H1 (cell line): ENCODE measurements at regions not wholly inside any gene's neighbourhood (a gene's known extent, or its start where the extent isn't known, plus 50 kb on each side); places are given as distances from the start of the nearest gene placed in this dataset.

ENCODE experiments used
- CTCF ChIA-PET: fragments of 300-600 bp; sonication (Branson Sonifier 250); formaldehyde crosslinking; loops from one replicate; lab custom pipeline; 2021; ENCODE audit not compliant: partially characterized antibody; lab: Charles Lee
- POLR2A ChIA-PET: fragments of 300-600 bp; sonication (Branson Sonifier 250); formaldehyde crosslinking; loops from one replicate; lab custom pipeline; 2021; ENCODE audit warnings: inconsistent platforms; ENCODE audit not compliant: partially characterized antibody; lab: Charles Lee
- DNase-seq, 2 experiments: peaks; one replicate each; pipeline versions ENCODE4 v3.0.0 to v3.0.0-alpha.2; 2010 to 2022; ENCODE audit warnings: low spot score in 2 of 2, low read depth in 1 of 2, mixed read lengths in 1 of 2
- FAIRE-seq: peaks from 2 replicates; lab custom pipeline; 2011; peaks lifted over from hg19 to GRCh38; lab: Jason Lieb, UNC
- H2AFZ ChIP-seq: 2 replicates; pipeline ENCODE4 v1.8.1; 2012; ENCODE audit warnings: low read length, inconsistent platforms
- H2AK5ac ChIP-seq: 2 replicates; pipeline ENCODE4 v1.6.1; 2013; ENCODE audit warnings: low read depth, low read length
- H2BK120ac ChIP-seq: replicated peaks from 2 replicates; pipeline ENCODE3; 2013; ENCODE audit warnings: low read depth, low read length, inconsistent platforms
- H2BK12ac ChIP-seq: 2 replicates; pipeline ENCODE4 v1.6.1; 2013; ENCODE audit warnings: low read depth, low read length
- H2BK15ac ChIP-seq: 2 replicates; pipeline ENCODE4 v1.6.1; 2013; ENCODE audit warnings: low read length
- H2BK20ac ChIP-seq: 2 replicates; pipeline ENCODE4 v1.6.1; 2013; ENCODE audit warnings: low read length
- H2BK5ac ChIP-seq: 2 replicates; pipeline ENCODE4 v1.6.1; 2013; ENCODE audit warnings: low read depth, low read length
- H3K14ac ChIP-seq: 2 replicates; pipeline ENCODE4 v1.6.1; 2013; ENCODE audit warnings: inconsistent platforms; ENCODE audit not compliant: insufficient read length
- H3K18ac ChIP-seq: 2 replicates; pipeline ENCODE4 v1.6.1; 2013; ENCODE audit warnings: low read length; ENCODE audit errors: extremely low read depth
- H3K23ac ChIP-seq: 2 replicates; pipeline ENCODE4 v1.6.1; 2013; ENCODE audit warnings: inconsistent platforms; ENCODE audit not compliant: insufficient read length
- H3K23me2 ChIP-seq: 2 replicates; pipeline ENCODE4 v1.6.1; 2013; ENCODE audit warnings: low read depth, low read length
- H3K27ac ChIP-seq: 2 replicates; pipeline ENCODE4 v1.6.1; 2011; ENCODE audit warnings: low read depth, low read length, inconsistent platforms
- H3K27me3 ChIP-seq, 4 experiments: replicated peaks in 1 of 4; 1 replicate in 1 of 4; 2 replicates in 3 of 4; pipeline versions ENCODE4 v1.6.1 to v1.8.1; 2011 to 2013; ENCODE audit warnings: low read length in 3 of 4, mild to moderate bottlenecking in 3 of 4, inconsistent platforms in 2 of 4, mixed read lengths in 2 of 4, moderate library complexity in 1 of 4; ENCODE audit not compliant: control insufficient read depth in 3 of 4, insufficient read depth in 3 of 4; ENCODE audit errors: extremely low read depth in 1 of 4
- H3K36me3 ChIP-seq, 4 experiments: 2 replicates each; pipeline versions ENCODE4 v1.6.1 to v1.8.1; 2011 to 2013; ENCODE audit warnings: mild to moderate bottlenecking in 4 of 4, low read length in 3 of 4, moderate library complexity in 2 of 4, control low read depth in 1 of 4, inconsistent platforms in 1 of 4; ENCODE audit not compliant: insufficient read depth in 4 of 4, control insufficient read depth in 2 of 4
- H3K4ac ChIP-seq: replicated peaks from 2 replicates; pipeline ENCODE3; 2013; ENCODE audit warnings: low read length, low read depth, mixed read lengths, inconsistent platforms; ENCODE audit not compliant: insufficient read length
- H3K4me1 ChIP-seq, 4 experiments: replicated peaks in 1 of 4; 1 replicate in 1 of 4; 2 replicates in 3 of 4; pipeline versions ENCODE4 v1.6.1 to v1.8.1; 2011 to 2013; ENCODE audit warnings: low read length in 3 of 4, inconsistent platforms in 2 of 4, mixed read lengths in 1 of 4; ENCODE audit not compliant: insufficient read depth in 4 of 4, control insufficient read depth in 3 of 4
- H3K4me2 ChIP-seq, 2 experiments: 2 replicates each; pipeline versions ENCODE4 v1.6.1 to v1.8.1; 2011 to 2013; ENCODE audit warnings: low read depth in 2 of 2, low read length in 2 of 2, control low read depth in 1 of 2, inconsistent platforms in 1 of 2, mild to moderate bottlenecking in 1 of 2; ENCODE audit not compliant: insufficient read depth in 1 of 2
- H3K4me3 ChIP-seq, 4 experiments: fragments of 200-600, 300-600 bp in 1 of 4; sonication (generic), shearing (Covaris generic), sonication (Bioruptor Twin) in 1 of 4; 2 replicates each; pipeline versions ENCODE4 v1.5.1 to v1.8.1; 2011 to 2016; ENCODE audit warnings: low read length in 4 of 4, low read depth in 3 of 4, control low read depth in 2 of 4, inconsistent platforms in 2 of 4, mild to moderate bottlenecking in 2 of 4, mixed read lengths in 1 of 4, moderate library complexity in 1 of 4; ENCODE audit not compliant: insufficient read depth in 2 of 4; ENCODE audit errors: extremely low read depth in 1 of 4
- H3K56ac ChIP-seq: replicated peaks from 2 replicates; pipeline ENCODE3; 2013; ENCODE audit warnings: low read depth, mild to moderate bottlenecking, mixed read lengths, low read length, inconsistent platforms; ENCODE audit not compliant: insufficient read length
- H3K79me1 ChIP-seq: 2 replicates; pipeline ENCODE4 v1.6.1; 2013; ENCODE audit warnings: low read depth, low read length, control low read depth
- H3K79me2 ChIP-seq, 2 experiments: 2 replicates each; pipeline versions ENCODE4 v1.6.1 to v1.8.1; 2012 to 2013; ENCODE audit warnings: low read length in 2 of 2, mild to moderate bottlenecking in 2 of 2, inconsistent platforms in 1 of 2; ENCODE audit not compliant: insufficient read depth in 2 of 2, control insufficient read depth in 1 of 2
- H3K9ac ChIP-seq, 4 experiments: replicated peaks in 1 of 4; 1 replicate in 1 of 4; 2 replicates in 3 of 4; pipeline versions ENCODE4 v1.6.1 to v1.8.1; 2011 to 2013; ENCODE audit warnings: low read depth in 3 of 4, low read length in 3 of 4, control low read depth in 2 of 4, mild to moderate bottlenecking in 2 of 4, moderate library complexity in 2 of 4, inconsistent platforms in 1 of 4; ENCODE audit errors: extremely low read depth in 1 of 4
- H3K9me3 ChIP-seq, 2 experiments: 2 replicates each; pipeline versions ENCODE4 v1.6.1 to v1.8.1; 2012 to 2013; ENCODE audit warnings: mild to moderate bottlenecking in 2 of 2, moderate library complexity in 2 of 2, control low read depth in 1 of 2, inconsistent platforms in 1 of 2, low read depth in 1 of 2, low read length in 1 of 2, mixed read lengths in 1 of 2; ENCODE audit not compliant: insufficient read depth in 2 of 2
- H4K20me1 ChIP-seq, 2 experiments: replicated peaks in 1 of 2; 2 replicates each; pipeline versions ENCODE3 to v1.8.1; 2011 to 2013; ENCODE audit warnings: inconsistent platforms in 2 of 2, low read length in 2 of 2, mild to moderate bottlenecking in 1 of 2; ENCODE audit not compliant: insufficient read depth in 2 of 2, control insufficient read depth in 1 of 2
- H4K5ac ChIP-seq: 2 replicates; pipeline ENCODE4 v1.6.1; 2013; ENCODE audit warnings: low read length, low read depth, mixed read lengths, inconsistent platforms; ENCODE audit not compliant: insufficient read length
- H4K8ac ChIP-seq: 2 replicates; pipeline ENCODE4 v1.8.0; 2013; ENCODE audit warnings: mild to moderate bottlenecking, moderate library complexity, low read length, inconsistent platforms; ENCODE audit not compliant: insufficient read depth; ENCODE audit errors: extremely low read depth
- H4K91ac ChIP-seq: replicated peaks from 2 replicates; pipeline ENCODE3; 2013; ENCODE audit warnings: low read length, mixed read lengths, inconsistent platforms; ENCODE audit not compliant: insufficient read length
- BACH1 ChIP-seq: IDR thresholded peaks from 2 replicates; pipeline ENCODE4 v1.6.1; 2012; ENCODE audit warnings: low read length, improper control_type of control experiment
- E2F6 ChIP-seq: IDR thresholded peaks from 2 replicates; pipeline ENCODE4 v1.6.1; 2012; ENCODE audit warnings: inconsistent platforms
- HDAC2 ChIP-seq, 2 experiments: fragments of 300-600 bp in 1 of 2; sonication (generic) in 1 of 2; IDR thresholded peaks; 2 replicates each; pipeline ENCODE4 v1.6.1; 2011 to 2012; ENCODE audit warnings: low read depth in 2 of 2, low read length in 2 of 2, mild to moderate bottlenecking in 2 of 2, moderate library complexity in 2 of 2, borderline replicate concordance in 1 of 2, inconsistent platforms in 1 of 2
- HDAC6 ChIP-seq: IDR thresholded peaks from one replicate; pipeline ENCODE4 v1.7.1; 2012; ENCODE audit warnings: low read depth, mild to moderate bottlenecking, inconsistent platforms, low read length, moderate library complexity
- MAX ChIP-seq: IDR thresholded peaks from 2 replicates; pipeline ENCODE4 v1.6.1; 2012; ENCODE audit warnings: inconsistent platforms
- RAD21 ChIP-seq, 2 experiments: IDR thresholded peaks in 1 of 2; conservative IDR thresholded peaks in 1 of 2; 2 replicates each; pipeline ENCODE4 v1.6.1; 2011; ENCODE audit warnings: low read depth in 2 of 2, low read length in 2 of 2, improper control_type of control experiment in 1 of 2, inconsistent platforms in 1 of 2, mild to moderate bottlenecking in 1 of 2, moderate library complexity in 1 of 2
- RNF2 ChIP-seq: fragments of 200-900, 300-1000 bp; sonication (generic); IDR thresholded peaks from 2 replicates; pipeline ENCODE4 v1.7.1; 2016; ENCODE audit warnings: borderline replicate concordance, low read depth, mild to moderate bottlenecking, antibody characterized with exemption, low read length; ENCODE audit not compliant: poor library complexity, severe bottlenecking; ENCODE audit errors: missing control alignments
- SIN3A ChIP-seq, 2 experiments: IDR thresholded peaks in 1 of 2; conservative IDR thresholded peaks in 1 of 2; 2 replicates each; pipeline ENCODE4 v1.6.1; 2011 to 2012; ENCODE audit warnings: low read length in 2 of 2, improper control_type of control experiment in 1 of 2, low read depth in 1 of 2, mild to moderate bottlenecking in 1 of 2
- SP2 ChIP-seq: IDR thresholded peaks from 2 replicates; pipeline ENCODE4 v1.6.1; 2012; ENCODE audit warnings: mild to moderate bottlenecking, low read length, inconsistent platforms
- SRF ChIP-seq: IDR thresholded peaks from 2 replicates; pipeline ENCODE4 v1.6.1; 2011; ENCODE audit warnings: mild to moderate bottlenecking, low read depth, low read length, moderate library complexity
- YY1 ChIP-seq: IDR thresholded peaks from 2 replicates; pipeline ENCODE4 v1.6.1; 2011; ENCODE audit warnings: low read depth, mild to moderate bottlenecking, low read length
- WGBS, 2 experiments: shearing (Covaris generic) in 1 of 2; methylation state at CpG; one replicate each; pipeline versions ENCODE4 v1.1.6 to v1.1.7; 2013 to 2015; ENCODE audit warnings: low lambda C conversion rate in 2 of 2, mixed read lengths in 2 of 2, inconsistent platforms in 1 of 2, low coverage in 1 of 2, missing lambda C conversion rate in 1 of 2; ENCODE audit not compliant: insufficient replicate concordance in 2 of 2, insufficient coverage in 1 of 2, insufficient read length in 1 of 2; ENCODE audit errors: extremely low coverage in 1 of 2, missing lambda C conversion rate in 1 of 2; 5-methylcytosine and 5-hydroxymethylcytosine counted together

DNA sequence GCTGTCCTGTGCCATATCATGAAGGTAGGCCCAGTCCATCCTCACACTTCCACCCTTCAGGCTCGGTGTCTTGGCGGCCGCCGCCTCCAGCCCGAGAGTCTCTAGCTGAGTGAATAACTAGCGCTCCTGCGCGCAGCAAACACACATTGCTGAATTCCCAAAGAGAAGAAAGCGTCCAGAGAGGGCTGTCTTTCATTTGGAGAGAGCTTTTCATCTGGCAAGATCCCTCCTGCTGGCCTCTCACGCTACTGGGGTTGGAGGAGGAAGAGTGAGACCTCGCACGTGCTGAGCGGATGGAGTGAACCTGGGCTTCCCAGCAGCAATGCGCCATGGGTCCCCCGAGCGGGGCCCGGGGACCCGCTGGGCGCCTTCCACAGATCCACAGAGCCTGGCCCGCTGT is 73.2 kb downstream of the NCR2 start:
- no peak for FAIRE-seq
- Histone ChIP-seq H2AFZ (no peak overlapping the region), H2BK20ac (peak overlapping the region; percentile 80; the same call in 1 of the 2 replicates), H2BK12ac (peak overlapping the region; percentile 94), H3K23ac (no peak overlapping the region), H2BK15ac (peak overlapping the region; percentile 12; the same call in 1 of the 2 replicates), H3K4me1 (peaks cover 4 to 40% (median 23%) of the 10 kb centered on the region in 4 experiments), H4K20me1 (peaks cover 2 to 8% of the 10 kb centered on the region in 2 experiments), H3K4me2 (peak overlapping the region; percentile 68 to 77), H4K91ac (no peak overlapping the region), H3K9me3 (peaks cover 5 to 6% of the 10 kb centered on the region in 2 experiments; a peak in 2 of 4 replicates), H3K18ac (peak overlapping the region; percentile 17; the same call in 1 of the 2 replicates), H2BK120ac (no peak overlapping the region), H3K4ac (no peak overlapping the region), H3K56ac (no peak overlapping the region), H3K79me2 (no peaks in the 10 kb centered on the region), H3K36me3 (no peaks in the 10 kb centered on the region; a peak in 1 of 8 replicates), H3K27ac (no peak overlapping the region), H3K27me3 (peaks cover 84 to 100% (median 98%) of the 10 kb centered on the region in 4 experiments), H2AK5ac (no peak overlapping the region), H3K4me3 (peak overlapping the region in 3 of 4 experiments; percentile 28 to 52 (median 38); a peak in 5 of 8 replicates), H3K14ac (no peak overlapping the region), H2BK5ac (no peak overlapping the region), H4K8ac (no peak overlapping the region), H3K9ac (no peak overlapping the region), H4K5ac (no peak overlapping the region), H3K79me1 (no peaks in the 10 kb centered on the region), H3K23me2 (peaks cover 5% of the 10 kb centered on the region)
- POLR2A ChIA-PET = interaction anchor here (0.9 to 2.1 kb wide), 7 partner anchors 13 to 193 kb away, joined by 3 to 30 read pairs (median 3); no protein-coding TSS in a partner anchor
- DNase-seq = no peak
- TF ChIP-seq HDAC2 (IDR thresholded peaks at IDR 0.05; ENCODE audit: borderline replicate concordance in 1 of 2, low read depth in 2 of 2, low read length in 2 of 2) (no peak), HDAC6 (no peak), BACH1 (no peak), RAD21 (IDR thresholded peaks at IDR 0.05 in 1 of 2, conservative IDR thresholded peaks at IDR 0.05 in 1 of 2; ENCODE audit: low read depth in 2 of 2, low read length in 2 of 2) (no peak), SIN3A (conservative IDR thresholded peaks at IDR 0.05 in 1 of 2, IDR thresholded peaks at IDR 0.05 in 1 of 2; ENCODE audit: low read depth in 1 of 2, low read length in 2 of 2) (0 out of 4 replicates have a peak, but pooled peaks of 1 of the 2 experiments have one; percentile 18), YY1 (no peak), SP2 (no peak), SRF (no peak), RNF2 (no peak), MAX (peak; percentile 83), E2F6 (peak; percentile 81)
- CTCF ChIA-PET = interaction anchor here (0.5 to 11.6 kb wide), 12 partner anchors 11 to 194 kb away, joined by 3 to 178 read pairs (median 4); no protein-coding TSS in a partner anchor
- WGBS, 2 experiments = 3% methylated on average over 16 of the region's 20 CpGs; no CpG with 5 or more reads in 1 of the 2 experiments
